ENCODE measurements at regions not wholly inside any gene's neighbourhood (a gene's known extent, or its start where the extent isn't known, plus 50 kb on each side); places are given as distances from the start of the nearest gene placed in this dataset.

- no peak overlapping the region for H3K4me3 ChIP-seq
- 40 to 52% methylated on average over 2 of the region's 2 CpGs for WGBS, 2 donors
- no peak for ATAC-seq (ENCODE audit: low FRiP score in 2 of 2)
- TF ChIP-seq EP300 (IDR thresholded peaks at IDR 0.05) (no peak), POLR2A (IDR thresholded peaks at IDR 0.05) (no peak), CTCF (IDR thresholded peaks at IDR 0.05) (no peak), POLR2AphosphoS5 (IDR thresholded peaks at IDR 0.05) (no peak)
- no peak for DNase-seq
- H3K9me3 ChIP-seq, result no peaks in the 10 kb centered on the region
- H3K4me1 ChIP-seq, result no peaks in the 10 kb centered on the region
- H3K27ac ChIP-seq, result no peak overlapping the region
- no peaks in the 10 kb centered on the region for H3K27me3 ChIP-seq
- H3K36me3 ChIP-seq, result no peaks in the 10 kb centered on the region
Observed at GRCh38 chr4:10983268-10983667, 298.7 kb upstream of the CLNK start.

GRCh38 chr4:10982305-10982704, 297.7 kb upstream of the CLNK start:
- WGBS, 2 donors, result 23 to 41% methylated on average over 2 of the region's 2 CpGs
- Histone ChIP-seq H3K9me3 (no peaks in the 10 kb centered on the region), H3K36me3 (no peaks in the 10 kb centered on the region), H3K27me3 (no peaks in the 10 kb centered on the region), H3K27ac (no peak overlapping the region), H3K4me3 (no peak overlapping the region), H3K4me1 (no peaks in the 10 kb centered on the region)
- DNase-seq, result no peak
- no peak for ATAC-seq (ENCODE audit: low FRiP score in 2 of 2)
- no peak for TF ChIP-seq POLR2A (IDR thresholded peaks at IDR 0.05)
- TF ChIP-seq EP300 (IDR thresholded peaks at IDR 0.05), result no peak
- no peak for TF ChIP-seq POLR2AphosphoS5 (IDR thresholded peaks at IDR 0.05)
- no peak for TF ChIP-seq CTCF (IDR thresholded peaks at IDR 0.05)

GRCh38 chr4:10981576-10981975, 297.0 kb upstream of the CLNK start:
- H3K4me1 ChIP-seq, result no peaks in the 10 kb centered on the region
- no peaks in the 10 kb centered on the region for H3K27me3 ChIP-seq
- H3K9me3 ChIP-seq, result no peaks in the 10 kb centered on the region
- TF ChIP-seq POLR2A (IDR thresholded peaks at IDR 0.05) (no peak), CTCF (IDR thresholded peaks at IDR 0.05) (no peak), EP300 (IDR thresholded peaks at IDR 0.05) (no peak)
- no peak for ATAC-seq (ENCODE audit: low FRiP score in 2 of 2)
- 58 to 60% methylated on average over 1 of the region's 1 CpG for WGBS, 2 donors
- no peak for DNase-seq
- H3K4me3 ChIP-seq, result no peak overlapping the region
- no peaks in the 10 kb centered on the region for H3K36me3 ChIP-seq
- H3K27ac ChIP-seq, result no peak overlapping the region

- Histone ChIP-seq H3K27ac (no peak overlapping the region), H3K27me3 (no peaks in the 10 kb centered on the region), H3K9me3 (no peaks in the 10 kb centered on the region), H3K4me1 (no peaks in the 10 kb centered on the region), H3K36me3 (no peaks in the 10 kb centered on the region), H3K4me3 (no peak overlapping the region)
- DNase-seq (no peak), ATAC-seq (ENCODE audit: low FRiP score in 2 of 2) (no peak)
- WGBS, 2 donors, result 90 to 94% methylated on average over 5 of the region's 5 CpGs
- TF ChIP-seq POLR2AphosphoS5 (IDR thresholded peaks at IDR 0.05), result no peak
- TF ChIP-seq EP300 (IDR thresholded peaks at IDR 0.05), result no peak
- TF ChIP-seq CTCF (IDR thresholded peaks at IDR 0.05), result no peak
- TF ChIP-seq POLR2A (IDR thresholded peaks at IDR 0.05), result no peak
Observed at GRCh38 chr4:10981096-10981495, 296.5 kb upstream of the CLNK start.

GRCh38 chr4:10979032-10979431, 294.5 kb upstream of the CLNK start:
- DNase-seq, result no peak
- Histone ChIP-seq H3K27me3 (no peaks in the 10 kb centered on the region), H3K27ac (no peak overlapping the region), H3K4me1 (no peaks in the 10 kb centered on the region), H3K9me3 (no peaks in the 10 kb centered on the region), H3K36me3 (no peaks in the 10 kb centered on the region), H3K4me3 (no peak overlapping the region)
- TF ChIP-seq POLR2AphosphoS5 (IDR thresholded peaks at IDR 0.05) (no peak), EP300 (IDR thresholded peaks at IDR 0.05) (no peak), CTCF (IDR thresholded peaks at IDR 0.05) (no peak), POLR2A (IDR thresholded peaks at IDR 0.05) (no peak)
- whole genome bisulfite sequencing, 2 donors, result 94% methylated on average over 2 of the region's 2 CpGs
- ATAC-seq (ENCODE audit: low FRiP score in 2 of 2), result no peak

Data from upper lobe of left lung (tissue), 6 donors.